GM11168 (cell line): ENCODE measurements at regions not wholly inside any gene's neighbourhood (a gene's known extent, or its start where the extent isn't known, plus 50 kb on each side); places are given as distances from the start of the nearest gene placed in this dataset.
"Not testable (repeated sequence)": the region's sequence is repeated elsewhere in the genome, so short reads cannot be mapped to it uniquely, and the experiment has no call there.

Experiments
- in situ Hi-C: fragments of 300-500 bp; cut with MboI; formaldehyde crosslinking; loops from one replicate; pipeline ENCODE4 v1.12.0; 2022; ENCODE audit warnings: low sequenced_read_pairs; ENCODE audit not compliant: unreplicated experiment

DNA sequence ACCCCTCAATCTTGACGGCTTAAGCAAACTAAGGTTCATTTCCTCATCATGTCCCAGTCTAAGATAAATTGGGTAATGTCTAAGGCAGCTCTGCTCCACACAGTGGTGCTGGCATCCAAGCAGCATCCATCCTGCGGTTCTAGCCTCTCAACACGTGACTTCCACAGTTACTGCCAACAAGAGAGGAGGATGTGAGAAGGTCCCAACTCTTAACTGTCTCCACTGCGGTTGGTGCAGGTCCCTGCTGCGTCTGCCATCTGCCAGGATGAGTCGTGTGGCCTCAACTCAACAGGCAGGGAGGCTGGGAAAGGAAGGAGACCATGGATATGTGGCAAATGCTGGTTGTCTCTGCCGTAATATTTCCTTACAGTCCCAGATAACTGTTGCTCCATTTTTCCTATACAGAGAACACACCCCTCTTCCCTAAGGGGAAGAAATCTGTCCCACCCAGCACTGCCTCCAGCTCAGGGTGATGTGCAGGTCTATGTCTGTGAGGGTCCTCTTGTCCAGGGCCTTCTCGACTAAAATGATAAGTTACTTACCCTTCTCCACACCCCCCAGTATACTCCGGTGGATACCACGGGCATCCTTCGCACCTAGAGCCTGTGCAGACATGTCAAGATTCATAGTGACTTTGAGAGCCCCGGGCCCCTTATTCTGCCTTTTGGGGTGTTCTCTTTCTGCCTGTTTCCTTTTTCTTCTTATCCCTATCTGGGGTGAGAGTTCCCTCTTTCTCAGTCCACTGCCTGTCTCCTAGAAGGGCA lies 64.7 kb downstream of the KCNJ18 start:
- in situ Hi-C loops: no loop called here

- in situ Hi-C loops: loop anchor here (5.0 kb wide), 1 partner anchor 437 kb away; no protein-coding TSS in a partner anchor
Measured at GRCh38 chr17:21759636-21760035, 67.3 kb downstream of the KCNJ18 start.

- in situ Hi-C loops: loop anchor here (5.0 kb wide), 1 partner anchor 442 kb away; no protein-coding TSS in a partner anchor
Measured at GRCh38 chr17:21763738-21764340, 71.5 kb downstream of the KCNJ18 start.

- in situ Hi-C loops: not testable (repeated sequence)
Measured at GRCh38 chr17:21765651-21766290, 73.4 kb downstream of the KCNJ18 start.

DNA sequence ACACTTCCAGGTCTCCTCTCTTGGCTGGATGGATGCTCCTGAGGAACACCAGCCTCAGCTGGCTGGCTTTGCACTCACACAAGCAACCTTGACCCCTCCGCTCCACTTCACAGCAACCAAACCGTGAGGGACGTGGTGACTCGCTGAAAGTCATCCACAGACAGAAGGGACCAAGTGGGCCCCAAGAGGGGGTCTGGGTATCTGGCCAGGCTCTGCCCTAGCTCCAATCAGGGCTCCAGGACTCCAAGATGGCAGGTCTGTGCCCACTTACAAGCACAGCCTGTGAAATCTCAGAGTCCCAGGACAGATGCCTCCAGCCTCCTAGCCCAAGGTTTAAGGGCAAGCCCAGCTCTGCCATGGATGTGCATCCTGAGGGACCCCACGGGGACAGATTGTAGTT lies 74.2 kb downstream of the KCNJ18 start:
- in situ Hi-C loops: not testable (repeated sequence)

GRCh38 chr17:21767162-21768156 lies 75.1 kb downstream of the KCNJ18 start:
- in situ Hi-C loops: not testable (repeated sequence)

DNA sequence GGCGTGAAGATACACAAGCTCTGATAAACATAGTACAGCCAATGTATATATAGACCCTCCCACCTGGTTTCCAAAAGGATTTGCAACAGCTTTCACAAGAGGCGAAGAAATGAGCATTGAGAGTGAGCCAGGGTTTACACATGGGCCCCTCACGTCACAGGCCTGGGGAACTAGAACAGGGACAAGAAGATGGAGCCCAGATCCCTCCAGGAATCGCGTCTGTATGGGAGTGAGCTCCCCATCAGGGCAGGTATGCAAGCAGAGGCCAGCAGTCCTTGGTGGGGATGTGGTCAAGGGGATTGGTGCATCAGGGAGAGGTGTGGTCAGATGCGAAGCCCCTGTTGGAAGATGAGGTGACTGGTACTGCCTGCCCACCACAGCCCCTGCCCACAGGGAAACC lies 75.9 kb downstream of the KCNJ18 start:
- in situ Hi-C loops: not testable (repeated sequence)

- in situ Hi-C loops: not testable (repeated sequence)
Measured at GRCh38 chr17:21768729-21769462, 76.6 kb downstream of the KCNJ18 start.

- in situ Hi-C loops: not testable (repeated sequence)
Measured at GRCh38 chr17:21769781-21770180, 77.5 kb downstream of the KCNJ18 start.

DNA sequence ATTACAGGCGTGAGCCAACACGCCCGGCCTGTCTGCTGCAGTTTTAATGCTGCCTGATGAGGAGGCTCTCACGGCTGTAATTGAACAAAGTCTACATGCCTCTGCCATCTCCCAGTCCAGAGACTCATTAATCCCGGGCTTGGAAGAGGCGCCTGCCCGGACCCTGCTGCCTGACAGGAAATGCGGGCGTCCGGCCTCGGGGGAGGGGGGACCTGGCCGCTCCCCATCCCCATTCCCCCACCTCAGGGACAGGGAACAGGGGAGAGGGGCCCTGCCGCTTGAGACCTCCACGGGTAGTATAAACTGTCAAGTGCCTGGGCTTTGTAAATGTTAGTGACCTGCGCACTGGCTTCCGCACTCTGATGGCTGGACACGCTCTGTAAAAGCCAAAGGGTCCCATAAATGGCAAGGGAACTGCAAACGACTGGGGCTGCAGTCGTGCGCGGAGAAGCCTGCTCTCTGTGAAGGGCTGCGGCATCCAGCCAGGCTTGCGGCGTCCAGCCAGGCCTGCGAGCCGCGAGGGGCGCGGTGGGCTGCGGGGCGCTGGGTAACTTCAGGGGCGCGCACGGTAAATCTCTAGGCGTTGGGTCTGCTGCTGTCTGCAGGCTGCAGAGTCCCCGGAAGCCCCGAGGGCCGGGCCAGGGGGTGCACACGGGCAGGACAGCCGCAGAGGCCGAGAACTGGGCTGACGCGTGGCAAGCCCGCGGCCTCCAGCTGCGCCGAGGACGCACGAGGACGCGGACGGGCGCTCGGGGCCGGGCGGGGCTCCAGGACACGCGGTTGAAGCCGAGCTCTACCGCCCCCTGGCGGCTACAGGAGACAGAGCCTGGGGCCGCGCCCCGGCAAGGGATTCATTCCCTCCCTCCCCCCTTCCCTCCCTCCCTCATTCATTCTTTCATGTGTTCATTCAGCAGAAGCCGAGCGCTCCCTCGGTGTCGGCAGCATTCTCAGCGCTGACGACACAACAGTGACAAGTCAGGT lies 78.4 kb downstream of the KCNJ18 start:
- in situ Hi-C loops: not testable (repeated sequence)

- in situ Hi-C loops: no loop called here
Measured at GRCh38 chr17:21772321-21772720, 80.0 kb downstream of the KCNJ18 start.

DNA sequence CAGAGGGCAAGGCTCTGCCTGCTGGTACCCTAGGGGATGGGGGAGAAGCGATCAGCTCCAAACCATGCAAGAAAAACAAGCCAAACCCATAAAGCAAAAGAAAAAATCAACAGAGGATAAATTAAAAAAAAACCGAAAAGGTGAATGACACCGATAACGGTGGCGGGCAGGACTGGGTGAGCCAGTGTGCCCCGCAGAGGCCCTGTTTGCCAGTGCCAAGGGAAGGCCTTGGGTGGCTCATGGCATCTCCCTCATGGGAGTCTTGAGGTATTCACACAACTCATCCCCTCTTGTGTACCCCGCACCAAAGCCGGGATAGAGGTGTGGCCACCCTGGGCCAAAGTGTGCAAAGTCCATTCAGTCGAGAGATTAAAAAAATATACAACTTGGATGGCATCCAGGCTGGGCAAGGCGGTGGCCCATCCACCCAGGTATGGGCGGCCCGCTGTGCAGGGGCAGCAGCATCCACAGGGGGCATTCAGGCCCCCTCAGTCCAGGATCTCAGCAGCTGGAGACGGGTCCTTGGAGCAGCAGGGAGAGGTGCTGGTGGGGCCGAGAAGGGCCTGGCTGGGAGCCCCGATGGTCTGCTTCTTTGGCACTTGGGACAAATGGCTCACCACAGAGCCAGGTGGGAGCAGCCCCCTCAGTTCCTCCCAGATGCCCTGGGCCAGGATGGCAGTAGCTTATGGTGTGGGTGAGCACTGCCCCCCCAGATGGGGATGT lies 80.8 kb downstream of the KCNJ18 start:
- in situ Hi-C loops: not testable (repeated sequence)

- in situ Hi-C loops: no loop called here
Measured at GRCh38 chr17:21774263-21774662, 81.9 kb downstream of the KCNJ18 start.

DNA sequence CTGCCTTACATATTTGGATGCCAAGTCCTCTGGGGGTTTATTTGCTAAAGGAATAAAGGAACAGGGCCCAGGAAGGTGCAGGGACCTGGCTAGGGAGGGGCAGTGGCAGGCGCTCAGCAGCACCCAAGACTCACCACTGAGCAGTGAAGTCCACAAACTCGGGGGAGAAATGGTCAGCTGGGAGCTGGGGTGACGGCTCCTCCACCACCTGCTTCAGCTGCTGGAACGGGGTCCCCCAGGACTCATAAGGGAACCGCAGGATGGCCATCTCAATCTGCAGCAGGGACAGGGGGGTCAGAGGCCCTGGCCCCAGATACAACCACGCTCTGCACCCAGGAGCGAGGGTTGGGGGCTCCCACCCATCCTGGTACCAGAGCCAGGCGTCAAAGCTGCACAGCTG lies 83.2 kb downstream of the KCNJ18 start:
- in situ Hi-C loops: not testable (repeated sequence)

DNA sequence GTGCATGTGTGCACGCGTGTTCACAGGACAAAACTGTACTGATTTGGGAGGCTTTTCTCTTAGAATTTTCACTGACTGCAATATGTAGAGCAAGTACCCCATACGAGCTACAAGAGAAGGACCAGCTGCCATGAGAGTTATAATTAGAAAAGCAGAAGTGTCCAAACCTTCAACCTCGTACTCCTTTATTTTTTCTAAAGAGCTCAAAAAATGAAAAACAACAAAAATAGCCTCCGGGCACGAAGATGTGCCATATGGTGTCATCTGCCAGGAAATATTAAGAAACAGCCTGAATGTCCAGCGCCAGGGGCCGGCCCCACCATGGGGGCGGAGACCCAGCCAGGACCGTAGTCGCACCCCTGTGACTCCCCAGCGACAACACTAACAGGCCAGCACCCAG lies 84.6 kb downstream of the KCNJ18 start:
- in situ Hi-C loops: not testable (repeated sequence)

- in situ Hi-C loops: not testable (repeated sequence)
Measured at GRCh38 chr17:21778866-21779265, 86.5 kb downstream of the KCNJ18 start.

DNA sequence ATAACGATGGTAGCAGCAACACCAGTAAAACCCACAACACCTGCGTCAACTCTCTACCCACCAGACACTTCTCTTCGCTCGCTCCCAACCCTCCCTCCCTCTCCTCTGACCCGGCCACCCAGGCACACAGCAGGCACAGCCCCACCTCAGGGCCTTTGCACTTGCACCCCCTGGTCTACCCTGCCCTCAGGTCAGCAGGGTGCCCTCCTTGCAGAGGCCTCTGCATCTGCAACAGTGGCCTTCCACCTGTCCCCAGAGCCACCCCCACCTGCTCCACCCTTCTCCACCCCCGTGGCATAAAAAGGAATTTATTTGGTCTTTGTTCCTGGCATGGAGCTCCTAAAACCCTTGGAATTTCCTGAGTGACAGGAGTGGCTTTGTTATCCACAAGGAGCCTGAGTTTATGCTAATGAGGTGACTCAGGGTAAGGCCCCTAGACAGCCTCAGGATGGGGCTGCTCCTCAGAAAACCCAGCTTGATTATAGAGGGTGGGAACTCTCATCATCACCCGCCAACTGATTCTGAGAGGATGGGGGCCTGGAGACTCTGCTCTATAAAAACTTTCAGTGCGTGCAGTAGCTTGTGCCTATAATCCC lies 88.1 kb downstream of the KCNJ18 start:
- in situ Hi-C loops: loop anchor here (5.0 kb wide), 2 partner anchors 42 to 473 kb away; no protein-coding TSS in a partner anchor
